ENCODE measurements at regions not wholly inside any gene's neighbourhood (a gene's known extent, or its start where the extent isn't known, plus 50 kb on each side); places are given as distances from the start of the nearest gene placed in this dataset.
"Not testable (repeated sequence)": the region's sequence is repeated elsewhere in the genome, so short reads cannot be mapped to it uniquely, and the experiment has no call there.

- no peaks in the 10 kb centered on the region for H3K4me1 Mint-ChIP-seq (ENCODE audit: low read depth)
- no peak for DNase-seq
- peaks cover 2% of the 10 kb centered on the region for H3K27me3 Mint-ChIP-seq (ENCODE audit: insufficient read depth)
- peaks cover 58% of the 10 kb centered on the region for H3K9me3 Mint-ChIP-seq
- H3K36me3 Mint-ChIP-seq (ENCODE audit: low read depth): peaks cover 15% of the 10 kb centered on the region
- TF ChIP-seq CTCF (IDR thresholded peaks at IDR 0.05): no peak
- H3K27ac Mint-ChIP-seq: no peak overlapping the region; the same call in 1 of the 2 replicates
- H3K4me3 Mint-ChIP-seq: no peak overlapping the region
These were observed 147.8 kb upstream of the FOXD4L5 start for GRCh38 chr9:65432722-65433323.

- TF ChIP-seq CTCF (IDR thresholded peaks at IDR 0.05): no peak
- Mint-ChIP-seq H3K27ac (no peak overlapping the region), H3K4me3 (no peak overlapping the region), H3K27me3 (ENCODE audit: insufficient read depth) (peaks cover 2% of the 10 kb centered on the region), H3K4me1 (ENCODE audit: low read depth) (no peaks in the 10 kb centered on the region), H3K36me3 (ENCODE audit: low read depth) (peaks cover 15% of the 10 kb centered on the region), H3K9me3 (peaks cover 53% of the 10 kb centered on the region)
- no peak for DNase-seq
These were observed 147.0 kb upstream of the FOXD4L5 start for GRCh38 chr9:65432051-65432450.

- DNase-seq: no peak
- H3K27me3 Mint-ChIP-seq (ENCODE audit: insufficient read depth): peaks cover 1% of the 10 kb centered on the region
- H3K27ac Mint-ChIP-seq: no peak overlapping the region
- no peak for TF ChIP-seq CTCF (IDR thresholded peaks at IDR 0.05)
- H3K36me3 Mint-ChIP-seq (ENCODE audit: low read depth): peaks cover 24% of the 10 kb centered on the region
- H3K4me3 Mint-ChIP-seq: no peak overlapping the region
- peaks cover 52% of the 10 kb centered on the region for H3K9me3 Mint-ChIP-seq
- no peaks in the 10 kb centered on the region for H3K4me1 Mint-ChIP-seq (ENCODE audit: low read depth)
These were observed 145.2 kb upstream of the FOXD4L5 start for GRCh38 chr9:65430221-65430620.

GRCh38 chr9:65427361-65427760 is 142.4 kb upstream of the FOXD4L5 start:
- peaks cover 37% of the 10 kb centered on the region for H3K9me3 Mint-ChIP-seq
- peaks cover 16% of the 10 kb centered on the region for H3K36me3 Mint-ChIP-seq (ENCODE audit: low read depth)
- not testable (repeated sequence) for H3K27me3 Mint-ChIP-seq (ENCODE audit: insufficient read depth); H3K4me1 Mint-ChIP-seq (ENCODE audit: low read depth); H3K27ac Mint-ChIP-seq; H3K4me3 Mint-ChIP-seq; DNase-seq

- H3K27ac Mint-ChIP-seq; DNase-seq; H3K4me3 Mint-ChIP-seq; H3K27me3 Mint-ChIP-seq (ENCODE audit: insufficient read depth); H3K4me1 Mint-ChIP-seq (ENCODE audit: low read depth): not testable (repeated sequence)
- Mint-ChIP-seq H3K9me3 (peaks cover 34% of the 10 kb centered on the region), H3K36me3 (ENCODE audit: low read depth) (peaks cover 13% of the 10 kb centered on the region)
These were observed 141.8 kb upstream of the FOXD4L5 start for GRCh38 chr9:65426813-65427212.

- no peak for TF ChIP-seq CTCF (IDR thresholded peaks at IDR 0.05)
- Mint-ChIP-seq H3K9me3 (peaks cover 35% of the 10 kb centered on the region), H3K4me3 (no peak overlapping the region), H3K27ac (no peak overlapping the region), H3K36me3 (ENCODE audit: low read depth) (peaks cover 13% of the 10 kb centered on the region), H3K4me1 (ENCODE audit: low read depth) (no peaks in the 10 kb centered on the region), H3K27me3 (ENCODE audit: insufficient read depth) (peaks cover 3% of the 10 kb centered on the region)
- no peak for DNase-seq
These were observed 141.2 kb upstream of the FOXD4L5 start for GRCh38 chr9:65426231-65426630.

GRCh38 chr9:65425183-65425582 is 140.2 kb upstream of the FOXD4L5 start:
- H3K4me1 Mint-ChIP-seq (ENCODE audit: low read depth); H3K27ac Mint-ChIP-seq; DNase-seq; H3K27me3 Mint-ChIP-seq (ENCODE audit: insufficient read depth); H3K4me3 Mint-ChIP-seq: not testable (repeated sequence)
- Mint-ChIP-seq H3K36me3 (ENCODE audit: low read depth) (peaks cover 13% of the 10 kb centered on the region), H3K9me3 (peaks cover 37% of the 10 kb centered on the region)

- not testable (repeated sequence) for H3K27ac Mint-ChIP-seq; H3K27me3 Mint-ChIP-seq (ENCODE audit: insufficient read depth); DNase-seq; H3K4me3 Mint-ChIP-seq; H3K4me1 Mint-ChIP-seq (ENCODE audit: low read depth)
- Mint-ChIP-seq H3K36me3 (ENCODE audit: low read depth) (peaks cover 13% of the 10 kb centered on the region), H3K9me3 (peaks cover 32% of the 10 kb centered on the region)
These were observed 139.5 kb upstream of the FOXD4L5 start for GRCh38 chr9:65424437-65424984.

- H3K36me3 Mint-ChIP-seq (ENCODE audit: low read depth): peaks cover 13% of the 10 kb centered on the region
- not testable (repeated sequence) for DNase-seq; H3K27ac Mint-ChIP-seq; H3K4me1 Mint-ChIP-seq (ENCODE audit: low read depth); H3K4me3 Mint-ChIP-seq; H3K27me3 Mint-ChIP-seq (ENCODE audit: insufficient read depth)
- H3K9me3 Mint-ChIP-seq: peaks cover 33% of the 10 kb centered on the region
These were observed 138.9 kb upstream of the FOXD4L5 start for GRCh38 chr9:65423691-65424436.
